ENCODE measurements at regions not wholly inside any gene's neighbourhood (a gene's known extent, or its start where the extent isn't known, plus 50 kb on each side); places are given as distances from the start of the nearest gene placed in this dataset.
"Not testable (repeated sequence)": the region's sequence is repeated elsewhere in the genome, so short reads cannot be mapped to it uniquely, and the experiment has no call there.

DNA sequence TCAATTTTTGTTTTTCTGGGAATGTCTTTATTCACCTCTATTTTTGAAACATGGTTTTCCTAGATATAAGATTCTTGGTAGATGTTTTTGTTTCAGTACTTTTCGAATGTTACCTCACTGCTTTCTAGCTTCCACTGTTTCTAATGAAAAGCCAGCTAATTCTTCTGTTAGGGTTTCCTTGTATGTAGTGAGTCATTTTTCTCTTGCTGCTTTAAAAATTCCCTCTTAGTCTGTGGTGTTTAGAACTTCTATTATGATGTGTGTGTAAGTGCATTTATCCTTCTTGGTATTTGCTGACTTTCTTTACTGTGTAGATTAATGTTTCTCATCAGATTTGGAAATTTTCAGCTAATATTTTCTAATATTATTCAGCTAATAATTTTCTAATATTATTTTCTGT, 151.1 kb upstream of the OSTN start:
- no peaks in the 10 kb centered on the region for H3K36me3 Mint-ChIP-seq
- H3K9me3 Mint-ChIP-seq: peaks cover 0 to 10% (median 1%) of the 10 kb centered on the region in 7 donors
- H3K27ac Mint-ChIP-seq: no peak overlapping the region
- no peaks in the 10 kb centered on the region for H3K27me3 Mint-ChIP-seq
- Histone ChIP-seq H3K9me3 (ENCODE audit: control insufficient read depth in 2 of 2, low read length in 2 of 2) (no peaks in the 10 kb centered on the region), H3K27me3 (ENCODE audit: control insufficient read depth, insufficient read depth, low read length) (no peaks in the 10 kb centered on the region), H3K27ac (ENCODE audit: insufficient read depth, low read length, poor library complexity, severe bottlenecking) (no peak overlapping the region), H3K4me3 (ENCODE audit: low read depth, low read length) (no peak overlapping the region), H3K36me3 (ENCODE audit: control insufficient read depth, insufficient read depth, low read length) (no peaks in the 10 kb centered on the region), H3K4me1 (ENCODE audit: control insufficient read depth, insufficient read depth, low read length, poor library complexity, severe bottlenecking) (no peaks in the 10 kb centered on the region)
- ATAC-seq (ENCODE audit: low read depth in 2 of 2): no peak
- no peak overlapping the region for H3K4me3 Mint-ChIP-seq
- DNase-seq: no peak
- H3K4me1 Mint-ChIP-seq: no peaks in the 10 kb centered on the region

DNA sequence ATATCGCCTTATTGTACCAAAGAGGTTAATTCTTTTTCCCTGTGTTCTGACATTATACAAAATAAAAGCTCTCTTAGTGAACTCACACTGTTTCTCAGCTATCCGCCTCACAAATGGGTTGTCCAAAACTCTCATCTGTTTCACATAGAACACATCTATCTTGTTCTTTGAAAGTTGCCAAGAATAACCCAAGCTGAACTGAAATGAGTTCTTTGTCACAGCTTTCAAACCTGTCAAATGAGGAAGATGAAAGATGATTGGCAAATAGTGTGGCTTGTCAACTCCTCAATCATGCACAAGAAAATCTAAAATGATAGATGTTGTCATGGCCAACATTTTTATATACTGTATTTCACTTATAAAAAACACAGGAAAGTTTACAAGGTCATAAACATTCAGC, 168.1 kb upstream of the OSTN start:
- H3K9me3 Mint-ChIP-seq: peaks cover 0 to 4% (median 0%) of the 10 kb centered on the region in 7 donors
- H3K4me1 Mint-ChIP-seq: no peaks in the 10 kb centered on the region
- H3K27ac Mint-ChIP-seq: no peak overlapping the region
- no peak overlapping the region for H3K27ac ChIP-seq (ENCODE audit: insufficient read depth, low read length, poor library complexity, severe bottlenecking)
- DNase-seq: no peak
- H3K36me3 ChIP-seq (ENCODE audit: control insufficient read depth, insufficient read depth, low read length): no peaks in the 10 kb centered on the region
- ATAC-seq (ENCODE audit: low read depth in 2 of 2): no peak
- no peaks in the 10 kb centered on the region for H3K9me3 ChIP-seq (ENCODE audit: control insufficient read depth in 2 of 2, low read length in 2 of 2)
- H3K27me3 Mint-ChIP-seq: no peaks in the 10 kb centered on the region
- H3K4me3 ChIP-seq (ENCODE audit: low read depth, low read length): no peak overlapping the region
- no peaks in the 10 kb centered on the region for H3K4me1 ChIP-seq (ENCODE audit: control insufficient read depth, insufficient read depth, low read length, poor library complexity, severe bottlenecking)
- H3K27me3 ChIP-seq (ENCODE audit: control insufficient read depth, insufficient read depth, low read length): no peaks in the 10 kb centered on the region
- no peaks in the 10 kb centered on the region for H3K36me3 Mint-ChIP-seq
- H3K4me3 Mint-ChIP-seq: no peak overlapping the region

DNA sequence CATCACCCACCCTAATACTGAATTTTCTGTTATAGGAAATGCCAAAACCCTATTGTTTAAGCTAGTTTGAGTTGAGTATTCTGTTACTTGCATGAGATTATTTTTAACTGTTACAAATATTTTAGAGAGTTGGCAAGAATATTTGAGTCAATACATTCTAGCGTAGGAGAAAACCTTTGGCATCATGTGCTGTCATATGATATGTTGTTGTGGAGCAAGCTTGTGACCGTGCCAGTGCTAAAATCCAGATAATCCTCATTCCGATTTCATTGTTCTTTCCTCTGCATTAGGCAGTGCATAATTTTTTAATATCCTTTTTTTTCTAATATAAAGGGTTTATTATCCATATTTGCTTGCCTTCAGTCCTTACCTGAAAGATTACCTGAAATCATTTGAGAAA, 168.0 kb upstream of the GMNC start:
- no peak overlapping the region for H3K27ac Mint-ChIP-seq
- no peak for ATAC-seq (ENCODE audit: low read depth in 2 of 2)
- no peaks in the 10 kb centered on the region for H3K36me3 ChIP-seq (ENCODE audit: control insufficient read depth, insufficient read depth, low read length)
- H3K4me3 ChIP-seq (ENCODE audit: low read depth, low read length): no peak overlapping the region
- H3K36me3 Mint-ChIP-seq: no peaks in the 10 kb centered on the region
- no peak overlapping the region for H3K4me3 Mint-ChIP-seq
- no peak overlapping the region for H3K27ac ChIP-seq (ENCODE audit: insufficient read depth, low read length, poor library complexity, severe bottlenecking)
- H3K27me3 Mint-ChIP-seq: no peaks in the 10 kb centered on the region
- no peaks in the 10 kb centered on the region for H3K4me1 ChIP-seq (ENCODE audit: control insufficient read depth, insufficient read depth, low read length, poor library complexity, severe bottlenecking)
- no peaks in the 10 kb centered on the region for H3K27me3 ChIP-seq (ENCODE audit: control insufficient read depth, insufficient read depth, low read length)
- no peaks in the 10 kb centered on the region for H3K4me1 Mint-ChIP-seq
- H3K9me3 ChIP-seq (ENCODE audit: control insufficient read depth in 2 of 2, low read length in 2 of 2): no peaks in the 10 kb centered on the region
- no peak for DNase-seq
- peaks cover 0 to 5% (median 0%) of the 10 kb centered on the region in 7 donors for H3K9me3 Mint-ChIP-seq

DNA sequence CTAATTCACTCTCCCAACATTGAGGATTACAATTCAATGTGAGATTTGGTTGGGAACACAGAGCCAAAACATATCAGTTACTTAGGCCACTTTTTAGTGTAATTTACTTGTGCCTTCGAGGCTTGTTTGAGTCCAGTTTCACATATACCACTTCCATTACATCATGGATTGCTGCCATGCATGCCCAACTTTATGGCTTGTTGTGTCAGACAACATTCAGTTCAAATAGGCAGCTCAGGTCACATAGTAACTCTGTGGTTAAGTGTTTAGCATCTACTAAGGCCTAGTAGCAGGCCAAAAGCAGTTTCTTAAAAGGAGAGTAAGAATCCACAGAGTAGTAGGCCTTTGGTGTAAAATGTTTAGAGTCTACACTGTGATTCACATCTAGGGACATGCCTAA, 164.3 kb upstream of the GMNC start:
- H3K4me3 Mint-ChIP-seq: no peak overlapping the region
- no peaks in the 10 kb centered on the region for H3K27me3 Mint-ChIP-seq
- H3K9me3 Mint-ChIP-seq: peaks cover 0 to 5% (median 0%) of the 10 kb centered on the region in 7 donors
- Histone ChIP-seq H3K27ac (ENCODE audit: insufficient read depth, low read length, poor library complexity, severe bottlenecking) (no peak overlapping the region), H3K4me3 (ENCODE audit: low read depth, low read length) (no peak overlapping the region), H3K27me3 (ENCODE audit: control insufficient read depth, insufficient read depth, low read length) (no peaks in the 10 kb centered on the region), H3K9me3 (ENCODE audit: control insufficient read depth in 2 of 2, low read length in 2 of 2) (no peaks in the 10 kb centered on the region), H3K4me1 (ENCODE audit: control insufficient read depth, insufficient read depth, low read length, poor library complexity, severe bottlenecking) (no peaks in the 10 kb centered on the region), H3K36me3 (ENCODE audit: control insufficient read depth, insufficient read depth, low read length) (no peaks in the 10 kb centered on the region)
- no peak for DNase-seq
- no peak overlapping the region for H3K27ac Mint-ChIP-seq
- H3K4me1 Mint-ChIP-seq: no peaks in the 10 kb centered on the region
- no peak for ATAC-seq (ENCODE audit: low read depth in 2 of 2)
- H3K36me3 Mint-ChIP-seq: no peaks in the 10 kb centered on the region

DNA sequence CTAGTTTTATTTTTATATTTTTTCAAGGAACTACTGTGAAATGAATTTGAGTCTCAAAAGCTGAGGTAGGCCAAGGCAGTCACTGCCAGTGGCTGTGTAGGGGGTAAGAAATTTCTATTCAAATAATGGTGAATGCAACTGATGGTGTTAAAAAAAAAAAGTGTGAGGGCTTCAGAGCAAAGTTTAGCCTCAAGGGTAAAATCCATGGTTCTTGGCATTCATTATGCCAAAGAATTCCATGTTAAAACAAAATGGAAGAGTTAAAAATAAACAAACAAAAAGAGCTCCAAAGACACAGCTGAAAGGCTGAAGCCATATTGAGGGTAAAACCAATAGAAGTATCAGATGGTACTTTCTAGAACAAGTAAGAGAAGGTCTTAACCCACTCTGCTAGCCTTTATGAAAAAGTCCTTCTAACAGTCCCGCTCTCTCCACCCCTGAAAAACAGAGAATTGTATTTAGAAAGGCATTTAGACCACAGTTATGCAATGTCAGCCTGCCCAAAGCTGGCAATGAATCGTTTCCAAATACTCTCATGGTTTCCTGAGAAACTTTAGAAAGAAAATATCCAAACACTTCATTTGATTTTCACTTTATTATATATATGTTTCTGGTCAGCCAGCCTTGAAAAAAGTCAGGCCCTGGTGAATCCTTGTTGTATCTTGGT, 158.4 kb upstream of the GMNC start:
- Histone ChIP-seq H3K27ac (ENCODE audit: insufficient read depth, low read length, poor library complexity, severe bottlenecking) (no peak overlapping the region), H3K27me3 (ENCODE audit: control insufficient read depth, insufficient read depth, low read length) (no peaks in the 10 kb centered on the region), H3K4me1 (ENCODE audit: control insufficient read depth, insufficient read depth, low read length, poor library complexity, severe bottlenecking) (no peaks in the 10 kb centered on the region), H3K36me3 (ENCODE audit: control insufficient read depth, insufficient read depth, low read length) (no peaks in the 10 kb centered on the region), H3K9me3 (ENCODE audit: control insufficient read depth in 2 of 2, low read length in 2 of 2) (no peaks in the 10 kb centered on the region), H3K4me3 (ENCODE audit: low read depth, low read length) (no peak overlapping the region)
- DNase-seq: no peak
- ATAC-seq (ENCODE audit: low read depth in 2 of 2): no peak
- H3K9me3 Mint-ChIP-seq: peaks cover 0 to 5% (median under 1%) of the 10 kb centered on the region in 7 donors
- H3K36me3 Mint-ChIP-seq: no peaks in the 10 kb centered on the region
- H3K27me3 Mint-ChIP-seq: no peaks in the 10 kb centered on the region
- no peaks in the 10 kb centered on the region for H3K4me1 Mint-ChIP-seq
- no peak overlapping the region for H3K4me3 Mint-ChIP-seq
- H3K27ac Mint-ChIP-seq: no peak overlapping the region

DNA sequence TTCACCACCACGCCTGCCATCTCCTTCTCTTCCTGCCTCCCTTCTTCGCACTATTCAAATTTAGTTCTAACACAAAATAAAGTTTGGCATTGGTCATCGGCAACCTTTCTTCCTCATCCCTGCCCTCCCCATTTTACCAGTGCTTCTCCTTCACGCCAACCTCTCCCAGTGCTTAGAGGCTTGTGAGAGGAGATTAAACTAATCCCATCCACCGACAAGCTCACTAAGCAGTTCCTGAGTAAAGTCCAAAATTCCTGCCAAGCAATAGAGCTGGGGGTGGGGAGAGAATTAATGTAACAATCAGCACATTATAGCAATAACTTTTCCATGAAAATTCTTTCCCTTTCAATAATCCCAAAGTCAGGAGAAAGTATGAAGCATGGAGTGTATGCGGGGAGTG, 157.4 kb upstream of the GMNC start:
- Histone ChIP-seq H3K4me1 (ENCODE audit: control insufficient read depth, insufficient read depth, low read length, poor library complexity, severe bottlenecking) (no peaks in the 10 kb centered on the region), H3K9me3 (ENCODE audit: control insufficient read depth in 2 of 2, low read length in 2 of 2) (no peaks in the 10 kb centered on the region), H3K36me3 (ENCODE audit: control insufficient read depth, insufficient read depth, low read length) (no peaks in the 10 kb centered on the region), H3K27me3 (ENCODE audit: control insufficient read depth, insufficient read depth, low read length) (no peaks in the 10 kb centered on the region), H3K27ac (ENCODE audit: insufficient read depth, low read length, poor library complexity, severe bottlenecking) (no peak overlapping the region), H3K4me3 (ENCODE audit: low read depth, low read length) (no peak overlapping the region)
- DNase-seq (no peak), ATAC-seq (ENCODE audit: low read depth in 2 of 2) (no peak)
- H3K27me3 Mint-ChIP-seq: no peaks in the 10 kb centered on the region
- H3K27ac Mint-ChIP-seq: no peak overlapping the region
- H3K4me3 Mint-ChIP-seq: no peak overlapping the region
- H3K4me1 Mint-ChIP-seq: no peaks in the 10 kb centered on the region
- H3K36me3 Mint-ChIP-seq: no peaks in the 10 kb centered on the region
- peaks cover 0 to 5% (median 0%) of the 10 kb centered on the region in 7 donors for H3K9me3 Mint-ChIP-seq

DNA sequence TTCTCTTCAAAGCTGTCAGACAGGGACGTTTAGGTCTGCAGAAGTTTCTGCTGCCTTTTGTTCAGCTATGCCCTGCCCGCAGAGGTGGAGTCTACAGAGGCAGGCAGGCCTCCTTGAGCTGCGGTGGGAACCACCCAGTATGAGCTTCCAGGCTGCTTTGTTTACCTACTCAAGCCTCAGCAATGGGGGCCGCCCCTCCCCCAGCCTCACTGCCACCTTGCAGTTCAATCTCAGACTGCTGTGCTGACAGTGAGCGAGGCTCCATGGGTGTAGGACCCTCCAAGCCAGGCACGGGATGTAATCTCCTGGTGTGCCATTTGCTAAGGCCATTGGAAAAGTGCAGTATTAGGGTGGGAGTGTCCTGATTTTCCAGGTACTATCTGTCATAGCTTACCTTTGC, 153.5 kb upstream of the GMNC start:
- H3K4me1 ChIP-seq (ENCODE audit: control insufficient read depth, insufficient read depth, low read length, poor library complexity, severe bottlenecking); H3K36me3 ChIP-seq (ENCODE audit: control insufficient read depth, insufficient read depth, low read length); H3K4me3 ChIP-seq (ENCODE audit: low read depth, low read length); H3K4me3 Mint-ChIP-seq; ATAC-seq (ENCODE audit: low read depth in 2 of 2); H3K27me3 ChIP-seq (ENCODE audit: control insufficient read depth, insufficient read depth, low read length); H3K4me1 Mint-ChIP-seq; H3K27ac Mint-ChIP-seq; H3K9me3 ChIP-seq (ENCODE audit: control insufficient read depth in 2 of 2, low read length in 2 of 2); H3K27me3 Mint-ChIP-seq; DNase-seq; H3K27ac ChIP-seq (ENCODE audit: insufficient read depth, low read length, poor library complexity, severe bottlenecking); H3K36me3 Mint-ChIP-seq: not testable (repeated sequence)
- H3K9me3 Mint-ChIP-seq: peaks cover 0 to 13% (median 6%) of the 10 kb centered on the region in 7 donors

DNA sequence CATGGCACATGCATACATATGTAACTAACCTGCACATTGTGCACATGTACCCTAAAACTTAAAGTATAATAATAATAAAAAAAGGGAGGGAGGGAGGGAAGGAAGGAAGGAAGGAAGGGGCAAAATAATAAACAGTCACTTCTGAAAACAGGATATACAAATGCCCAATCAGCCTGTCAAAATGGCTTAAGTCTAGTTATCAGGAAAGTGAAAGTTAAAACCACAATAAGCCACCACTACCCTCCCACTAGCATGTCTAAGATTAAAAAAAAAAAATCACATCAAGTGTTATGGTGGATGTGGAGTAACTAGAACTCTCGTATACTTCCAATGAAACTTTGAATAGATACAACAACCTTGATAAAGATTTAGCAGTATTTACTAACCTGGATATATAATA, 145.6 kb upstream of the GMNC start:
- Histone ChIP-seq H3K9me3 (ENCODE audit: control insufficient read depth in 2 of 2, low read length in 2 of 2) (no peaks in the 10 kb centered on the region), H3K4me3 (ENCODE audit: low read depth, low read length) (no peak overlapping the region), H3K27me3 (ENCODE audit: control insufficient read depth, insufficient read depth, low read length) (no peaks in the 10 kb centered on the region), H3K36me3 (ENCODE audit: control insufficient read depth, insufficient read depth, low read length) (no peaks in the 10 kb centered on the region), H3K27ac (ENCODE audit: insufficient read depth, low read length, poor library complexity, severe bottlenecking) (no peak overlapping the region), H3K4me1 (ENCODE audit: control insufficient read depth, insufficient read depth, low read length, poor library complexity, severe bottlenecking) (no peaks in the 10 kb centered on the region)
- Mint-ChIP-seq H3K27ac (no peak overlapping the region), H3K4me3 (no peak overlapping the region), H3K9me3 (peaks cover 0 to 11% (median 6%) of the 10 kb centered on the region in 7 donors), H3K4me1 (no peaks in the 10 kb centered on the region), H3K27me3 (no peaks in the 10 kb centered on the region), H3K36me3 (no peaks in the 10 kb centered on the region)
- ATAC-seq (ENCODE audit: low read depth in 2 of 2) (no peak), DNase-seq (no peak)

All from CD4-positive, CD25-positive, alpha-beta regulatory T cell (primary cell).